ENCODE measurements at regions not wholly inside any gene's neighbourhood (a gene's known extent, or its start where the extent isn't known, plus 50 kb on each side); places are given as distances from the start of the nearest gene placed in this dataset.

DNA sequence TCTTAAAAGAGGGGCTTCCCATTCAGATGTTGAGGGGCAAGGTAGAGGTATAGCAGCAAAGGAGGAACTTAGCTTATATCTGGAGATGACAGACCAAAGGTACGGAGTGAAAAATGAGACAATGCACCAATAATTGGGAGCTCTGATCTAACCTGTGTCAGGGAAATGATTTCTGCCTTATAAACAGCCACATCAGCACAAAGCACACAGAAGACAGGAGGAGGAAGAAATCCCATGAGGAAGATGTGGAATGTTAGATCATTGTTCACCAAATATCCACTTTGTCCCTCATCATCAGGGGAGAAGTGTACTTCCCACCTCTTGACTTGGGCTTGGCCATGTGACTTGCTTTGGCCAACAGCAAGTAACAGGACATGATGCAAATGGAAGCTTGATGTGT is 93.7 kb upstream of the WSCD2 start:
- TF ChIP-seq, protein P1, sequence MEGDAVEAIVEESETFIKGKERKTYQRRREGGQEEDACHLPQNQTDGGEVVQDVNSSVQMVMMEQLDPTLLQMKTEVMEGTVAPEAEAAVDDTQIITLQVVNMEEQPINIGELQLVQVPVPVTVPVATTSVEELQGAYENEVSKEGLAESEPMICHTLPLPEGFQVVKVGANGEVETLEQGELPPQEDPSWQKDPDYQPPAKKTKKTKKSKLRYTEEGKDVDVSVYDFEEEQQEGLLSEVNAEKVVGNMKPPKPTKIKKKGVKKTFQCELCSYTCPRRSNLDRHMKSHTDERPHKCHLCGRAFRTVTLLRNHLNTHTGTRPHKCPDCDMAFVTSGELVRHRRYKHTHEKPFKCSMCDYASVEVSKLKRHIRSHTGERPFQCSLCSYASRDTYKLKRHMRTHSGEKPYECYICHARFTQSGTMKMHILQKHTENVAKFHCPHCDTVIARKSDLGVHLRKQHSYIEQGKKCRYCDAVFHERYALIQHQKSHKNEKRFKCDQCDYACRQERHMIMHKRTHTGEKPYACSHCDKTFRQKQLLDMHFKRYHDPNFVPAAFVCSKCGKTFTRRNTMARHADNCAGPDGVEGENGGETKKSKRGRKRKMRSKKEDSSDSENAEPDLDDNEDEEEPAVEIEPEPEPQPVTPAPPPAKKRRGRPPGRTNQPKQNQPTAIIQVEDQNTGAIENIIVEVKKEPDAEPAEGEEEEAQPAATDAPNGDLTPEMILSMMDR (conservative IDR thresholded peaks at IDR 0.05; ENCODE audit: low read depth, low read length), result no peak
- H3K27me3 ChIP-seq (ENCODE audit: insufficient read depth, low read depth), result no peaks in the 10 kb centered on the region

DNA sequence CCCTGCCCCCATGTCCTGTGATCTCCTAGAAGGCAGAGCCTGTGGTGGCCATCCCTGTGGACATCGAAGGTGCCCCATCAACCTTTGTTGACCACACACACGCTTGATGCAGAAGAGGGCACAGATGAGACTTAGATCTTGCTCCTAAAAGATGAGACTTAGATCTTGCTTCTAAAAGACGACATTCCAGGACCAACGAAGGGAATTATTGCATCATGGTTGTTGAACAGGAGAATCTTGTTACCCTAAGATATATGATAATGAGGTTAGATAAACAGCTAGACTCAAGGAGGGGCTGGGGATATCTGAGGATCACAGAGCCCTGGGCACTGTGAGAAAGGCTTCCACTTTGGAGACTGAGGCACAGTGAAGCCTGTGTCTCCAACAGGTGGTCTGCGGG is 91.1 kb upstream of the WSCD2 start:
- Histone ChIP-seq H3K9ac (no peak overlapping the region), H3K27me3 (ENCODE audit: insufficient read depth, low read depth) (no peaks in the 10 kb centered on the region), H2AFZ (ENCODE audit: low read depth) (no peak overlapping the region), H4K20me1 (ENCODE audit: insufficient read depth) (no peaks in the 10 kb centered on the region), H3K4me3 (IDR thresholded peaks at IDR 0.05; ENCODE audit: insufficient read depth, low read depth, low read length) (no peak overlapping the region), H3K27ac (no peak overlapping the region), H3K4me1 (ENCODE audit: low read depth, poor library complexity, severe bottlenecking) (no peaks in the 10 kb centered on the region), H3K4me2 (no peak overlapping the region), H3K36me3 (ENCODE audit: insufficient read depth) (no peaks in the 10 kb centered on the region), H3K79me2 (ENCODE audit: insufficient read depth, low read depth) (no peaks in the 10 kb centered on the region)
- TF ChIP-seq, protein P1 (conservative IDR thresholded peaks at IDR 0.05; ENCODE audit: low read depth, low read length), result no peak

More for the DNA sequence above, 93.7 kb upstream of the WSCD2 start:
- no peaks in the 10 kb centered on the region for H3K79me2 ChIP-seq (ENCODE audit: insufficient read depth, low read depth)
- H3K4me1 ChIP-seq (ENCODE audit: low read depth, poor library complexity, severe bottlenecking), result no peaks in the 10 kb centered on the region
- no peaks in the 10 kb centered on the region for H4K20me1 ChIP-seq (ENCODE audit: insufficient read depth)
- no peak overlapping the region for H3K4me3 ChIP-seq (IDR thresholded peaks at IDR 0.05; ENCODE audit: insufficient read depth, low read depth, low read length)
- no peaks in the 10 kb centered on the region for H3K36me3 ChIP-seq (ENCODE audit: insufficient read depth)
- no peak overlapping the region for H2AFZ ChIP-seq (ENCODE audit: low read depth)
- H3K9ac ChIP-seq, result no peak overlapping the region
- H3K27ac ChIP-seq, result no peak overlapping the region
- H3K4me2 ChIP-seq, result no peak overlapping the region

DNA sequence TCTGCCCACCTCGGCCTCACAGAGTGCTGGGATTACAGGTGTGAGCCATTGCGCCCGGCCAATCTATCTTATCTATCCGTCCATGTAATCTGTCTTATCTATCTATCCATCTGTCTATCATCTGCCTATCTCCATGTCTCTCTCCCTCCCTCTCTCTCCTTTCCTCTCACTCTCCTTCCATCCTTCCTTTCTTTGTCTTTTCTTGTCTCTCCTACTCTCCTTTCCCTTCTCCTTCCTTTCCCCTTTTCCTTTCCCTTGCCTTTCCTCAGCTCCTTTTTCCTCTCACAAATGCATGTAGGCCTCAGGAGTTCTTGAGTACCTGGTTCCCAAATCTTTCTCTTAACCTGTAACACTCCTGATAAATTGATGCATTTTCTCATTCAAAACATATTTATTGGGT is 89.3 kb upstream of the WSCD2 start:
- H3K36me3 ChIP-seq (ENCODE audit: insufficient read depth), result no peaks in the 10 kb centered on the region
- no peak overlapping the region for H3K9ac ChIP-seq
- no peaks in the 10 kb centered on the region for H3K4me1 ChIP-seq (ENCODE audit: low read depth, poor library complexity, severe bottlenecking)
- no peaks in the 10 kb centered on the region for H3K79me2 ChIP-seq (ENCODE audit: insufficient read depth, low read depth)
- TF ChIP-seq, protein P1 (conservative IDR thresholded peaks at IDR 0.05; ENCODE audit: low read depth, low read length), result no peak
- H3K4me3 ChIP-seq (IDR thresholded peaks at IDR 0.05; ENCODE audit: insufficient read depth, low read depth, low read length), result no peak overlapping the region
- no peaks in the 10 kb centered on the region for H3K27me3 ChIP-seq (ENCODE audit: insufficient read depth, low read depth)
- H3K4me2 ChIP-seq, result no peak overlapping the region
- no peaks in the 10 kb centered on the region for H4K20me1 ChIP-seq (ENCODE audit: insufficient read depth)
- H2AFZ ChIP-seq (ENCODE audit: low read depth), result no peak overlapping the region
- H3K27ac ChIP-seq, result no peak overlapping the region

DNA sequence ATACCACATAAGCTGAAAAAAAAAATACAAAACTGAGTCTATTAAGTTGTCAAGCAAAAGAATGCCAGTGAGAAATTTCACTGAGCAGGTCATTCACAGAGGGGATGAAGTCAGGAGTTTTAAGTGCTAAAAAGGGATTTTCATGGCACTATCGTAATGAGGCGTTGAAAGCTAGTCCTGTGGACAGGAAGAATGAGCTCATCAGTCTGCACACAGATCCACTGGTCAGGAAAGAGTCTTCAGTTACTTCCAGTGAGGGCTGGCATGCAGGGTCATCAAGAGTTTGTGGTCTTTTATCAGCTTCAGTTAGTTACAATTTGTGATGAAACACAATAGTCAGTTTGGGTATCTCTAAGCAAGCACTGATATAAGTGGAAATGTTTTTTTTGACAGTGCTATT is 88.1 kb upstream of the WSCD2 start:
- Histone ChIP-seq H3K36me3 (ENCODE audit: insufficient read depth) (no peaks in the 10 kb centered on the region), H3K4me1 (ENCODE audit: low read depth, poor library complexity, severe bottlenecking) (no peaks in the 10 kb centered on the region), H3K4me3 (IDR thresholded peaks at IDR 0.05; ENCODE audit: insufficient read depth, low read depth, low read length) (no peak overlapping the region), H2AFZ (ENCODE audit: low read depth) (no peak overlapping the region), H3K27me3 (ENCODE audit: insufficient read depth, low read depth) (no peaks in the 10 kb centered on the region), H4K20me1 (ENCODE audit: insufficient read depth) (no peaks in the 10 kb centered on the region), H3K4me2 (no peak overlapping the region), H3K9ac (no peak overlapping the region), H3K79me2 (ENCODE audit: insufficient read depth, low read depth) (no peaks in the 10 kb centered on the region), H3K27ac (no peak overlapping the region)
- TF ChIP-seq, protein P1 (conservative IDR thresholded peaks at IDR 0.05; ENCODE audit: low read depth, low read length), result no peak

Data from KMS-11 (cell line).